HFF-Myc (cell line): ENCODE measurements at regions not wholly inside any gene's neighbourhood (a gene's known extent, or its start where the extent isn't known, plus 50 kb on each side); places are given as distances from the start of the nearest gene placed in this dataset.

Experiments used
- DNase-seq: peaks from one replicate; pipeline ENCODE4 v3.0.0-alpha.2; 2011; ENCODE audit warnings: low read depth; ENCODE audit errors: extremely low read depth
- H3K4me3 ChIP-seq: replicated peaks from 2 replicates; pipeline ENCODE4 v1.5.1; 2011; ENCODE audit warnings: low read depth, mild to moderate bottlenecking, control low read depth, low read length
- TF ChIP-seq, protein P1 (sequence below): IDR thresholded peaks from 2 replicates; pipeline ENCODE4 v1.5.1; 2012; ENCODE audit warnings: mild to moderate bottlenecking, low read depth, low read length, control low read depth; ENCODE audit errors: missing control alignments

DNA sequence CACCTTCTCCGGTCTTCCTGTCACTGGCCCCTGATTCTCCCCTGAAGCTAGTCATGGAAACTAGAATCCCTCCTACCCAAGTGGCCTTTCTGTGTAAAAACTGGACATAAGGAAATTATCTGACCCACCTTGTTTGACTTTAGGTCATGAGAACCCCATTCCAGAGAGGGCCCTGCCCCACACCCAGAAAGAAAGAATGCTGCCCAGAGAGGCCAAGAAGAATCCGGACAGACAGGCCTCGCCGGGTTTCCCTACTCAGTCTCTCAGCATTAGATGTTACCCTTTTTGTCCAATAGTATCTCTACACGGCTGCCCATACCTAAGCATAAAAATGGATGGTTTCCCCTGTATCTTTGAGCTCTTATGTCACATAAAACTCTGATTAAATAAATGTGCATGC lies 83.3 kb upstream of the HELT start:
- no peak overlapping the region for H3K4me3 ChIP-seq
- TF ChIP-seq, protein P1, sequence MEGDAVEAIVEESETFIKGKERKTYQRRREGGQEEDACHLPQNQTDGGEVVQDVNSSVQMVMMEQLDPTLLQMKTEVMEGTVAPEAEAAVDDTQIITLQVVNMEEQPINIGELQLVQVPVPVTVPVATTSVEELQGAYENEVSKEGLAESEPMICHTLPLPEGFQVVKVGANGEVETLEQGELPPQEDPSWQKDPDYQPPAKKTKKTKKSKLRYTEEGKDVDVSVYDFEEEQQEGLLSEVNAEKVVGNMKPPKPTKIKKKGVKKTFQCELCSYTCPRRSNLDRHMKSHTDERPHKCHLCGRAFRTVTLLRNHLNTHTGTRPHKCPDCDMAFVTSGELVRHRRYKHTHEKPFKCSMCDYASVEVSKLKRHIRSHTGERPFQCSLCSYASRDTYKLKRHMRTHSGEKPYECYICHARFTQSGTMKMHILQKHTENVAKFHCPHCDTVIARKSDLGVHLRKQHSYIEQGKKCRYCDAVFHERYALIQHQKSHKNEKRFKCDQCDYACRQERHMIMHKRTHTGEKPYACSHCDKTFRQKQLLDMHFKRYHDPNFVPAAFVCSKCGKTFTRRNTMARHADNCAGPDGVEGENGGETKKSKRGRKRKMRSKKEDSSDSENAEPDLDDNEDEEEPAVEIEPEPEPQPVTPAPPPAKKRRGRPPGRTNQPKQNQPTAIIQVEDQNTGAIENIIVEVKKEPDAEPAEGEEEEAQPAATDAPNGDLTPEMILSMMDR = no peak
- no peak for DNase-seq

DNA sequence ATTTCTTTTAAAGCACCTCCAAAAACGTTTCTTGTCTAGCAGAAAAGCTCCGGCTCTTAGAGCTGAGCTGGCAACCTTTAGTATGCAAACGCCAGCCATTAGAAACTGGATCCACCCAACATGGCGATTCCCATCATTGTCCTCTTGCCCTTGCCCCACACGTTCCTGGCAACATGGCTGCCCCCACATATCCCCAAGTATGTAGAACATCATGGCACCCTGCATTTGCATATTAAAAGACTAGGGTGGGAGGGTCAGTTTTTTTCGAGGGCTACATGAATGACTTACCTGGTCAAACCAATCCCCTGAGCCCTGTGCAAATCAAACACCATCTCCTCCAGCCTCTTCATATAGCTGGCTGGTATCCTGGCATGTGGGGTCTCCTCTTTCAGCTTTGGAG lies 82.2 kb upstream of the HELT start:
- no peak for DNase-seq
- no peak overlapping the region for H3K4me3 ChIP-seq

DNA sequence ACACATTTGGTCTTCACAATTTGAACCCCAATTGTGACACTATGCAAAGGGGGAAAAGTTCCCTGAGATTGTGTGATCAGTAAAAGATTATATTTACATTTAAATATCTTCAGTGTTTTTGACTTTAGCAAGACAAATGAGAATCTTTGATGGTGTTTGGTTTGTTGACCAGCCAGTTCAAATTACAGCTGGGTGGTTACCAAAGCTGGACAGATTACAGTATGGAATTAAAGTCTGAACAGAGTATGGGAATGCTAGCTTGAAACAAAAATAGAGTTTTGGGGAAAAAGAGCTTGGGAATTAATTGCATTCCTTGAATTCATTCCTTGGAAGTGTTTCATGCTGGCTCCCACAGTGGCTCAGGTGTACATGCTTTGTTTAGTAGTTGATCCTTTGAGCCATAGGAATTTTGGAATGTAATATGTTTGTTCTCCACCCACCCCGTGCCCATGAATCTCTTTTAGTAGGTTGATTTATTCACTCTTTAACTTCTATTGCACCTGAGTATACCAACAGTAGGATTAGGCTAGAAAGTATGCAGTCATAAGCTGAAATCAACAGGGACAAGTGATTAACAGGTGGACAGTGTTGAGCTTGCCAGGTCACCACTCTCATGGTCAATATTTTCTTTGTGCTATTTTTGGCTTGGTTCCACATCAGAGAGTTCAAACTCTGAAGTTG lies 81.1 kb upstream of the HELT start:
- TF ChIP-seq, protein P1 = no peak
- H3K4me3 ChIP-seq = no peak overlapping the region
- DNase-seq = no peak

More for the DNA sequence above, 82.2 kb upstream of the HELT start:
- TF ChIP-seq, protein P1 = no peak

DNA sequence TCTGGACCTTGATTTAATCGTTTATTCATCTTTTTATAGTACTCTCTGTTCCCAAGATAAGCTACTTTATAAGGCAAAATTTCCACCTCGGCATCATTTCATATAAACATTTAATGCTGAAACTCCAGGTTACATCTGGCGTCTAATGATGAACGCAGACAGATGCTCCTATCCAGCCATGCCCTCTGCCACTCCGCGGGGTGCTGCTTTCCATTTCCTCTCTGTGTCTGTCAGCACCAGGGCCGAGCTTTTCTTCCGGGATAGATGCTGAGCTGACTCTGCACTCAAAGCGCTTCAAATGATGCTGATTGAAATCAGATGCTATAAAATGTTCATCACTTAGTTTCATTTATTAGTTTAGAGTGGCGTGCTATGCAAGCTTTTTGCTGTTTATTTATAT lies 80.5 kb upstream of the HELT start:
- peak; percentile 11 for DNase-seq
- TF ChIP-seq, protein P1 = no peak
- H3K4me3 ChIP-seq = no peak overlapping the region

DNA sequence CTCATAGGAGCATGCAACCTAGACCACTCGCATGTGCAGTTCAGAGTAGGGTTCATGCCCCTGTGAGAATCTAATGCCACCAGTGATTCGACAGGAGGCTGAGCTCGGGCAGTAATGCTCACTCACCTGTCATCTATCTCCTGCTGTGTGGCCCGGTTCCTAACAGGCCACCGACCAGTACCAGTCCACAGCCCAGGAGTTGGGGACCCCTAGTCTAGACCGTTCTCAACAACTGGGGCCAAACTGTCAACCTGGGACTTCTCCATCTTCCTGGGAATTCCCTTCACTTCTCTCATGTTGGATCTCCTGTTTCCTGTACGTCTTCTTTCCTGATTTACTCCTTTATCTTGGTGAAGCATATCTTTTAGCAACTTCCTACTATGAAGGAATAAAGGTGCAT lies 79.4 kb upstream of the HELT start:
- no peak overlapping the region for H3K4me3 ChIP-seq
- TF ChIP-seq, protein P1 = no peak
- no peak for DNase-seq

DNA sequence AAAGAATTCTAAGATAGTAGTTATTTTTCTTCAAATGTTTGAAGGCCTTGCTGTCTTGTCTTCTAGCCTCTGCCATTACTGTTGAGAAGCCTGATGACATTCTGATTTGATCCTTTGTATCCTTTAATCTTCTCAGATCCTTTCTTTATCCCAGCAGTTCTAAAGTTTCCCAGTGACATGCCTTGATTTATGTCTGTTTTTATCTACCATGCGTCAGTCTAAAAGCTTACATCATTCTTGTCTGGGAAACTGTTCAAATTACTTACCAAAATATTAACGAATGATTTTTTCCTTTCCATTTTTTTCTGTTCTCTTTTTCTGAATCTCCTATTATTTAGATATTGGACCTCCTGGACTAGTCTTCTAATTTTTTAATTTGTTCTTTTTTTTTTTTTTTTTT lies 78.3 kb upstream of the HELT start:
- TF ChIP-seq, protein P1 = no peak
- H3K4me3 ChIP-seq = no peak overlapping the region
- no peak for DNase-seq

DNA sequence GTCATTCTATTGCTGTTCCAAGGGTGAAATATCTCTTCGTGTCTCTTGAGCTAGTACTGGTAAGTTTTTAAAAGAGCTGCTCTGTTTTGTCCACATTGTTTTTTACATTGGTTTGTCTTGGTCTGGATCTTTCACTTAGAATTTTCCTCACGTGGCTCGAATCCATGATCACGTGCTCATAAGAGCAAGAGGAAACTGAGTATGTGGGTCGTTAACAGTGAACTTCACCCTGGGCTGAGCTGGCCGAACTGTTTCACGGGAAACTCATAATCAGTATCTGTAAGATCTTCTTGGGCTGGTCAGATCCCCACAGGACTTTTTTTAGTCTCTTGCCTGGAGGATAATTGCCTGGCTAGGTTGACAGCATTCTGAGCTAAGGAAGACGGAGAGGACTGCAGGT lies 77.8 kb upstream of the HELT start:
- DNase-seq = no peak
- H3K4me3 ChIP-seq = no peak overlapping the region
- TF ChIP-seq, protein P1 = no peak
